HG03439 (cell line): ENCODE measurements at regions not wholly inside any gene's neighbourhood (a gene's known extent, or its start where the extent isn't known, plus 50 kb on each side); places are given as distances from the start of the nearest gene placed in this dataset.

ENCODE experiments used
- ATAC-seq: cut with Tn5 transposase; IDR thresholded peaks from one replicate; pipeline ENCODE4 v1.9.1; 2021; ENCODE audit warnings: mild to moderate bottlenecking, moderate library complexity; ENCODE audit not compliant: unreplicated experiment

DNA sequence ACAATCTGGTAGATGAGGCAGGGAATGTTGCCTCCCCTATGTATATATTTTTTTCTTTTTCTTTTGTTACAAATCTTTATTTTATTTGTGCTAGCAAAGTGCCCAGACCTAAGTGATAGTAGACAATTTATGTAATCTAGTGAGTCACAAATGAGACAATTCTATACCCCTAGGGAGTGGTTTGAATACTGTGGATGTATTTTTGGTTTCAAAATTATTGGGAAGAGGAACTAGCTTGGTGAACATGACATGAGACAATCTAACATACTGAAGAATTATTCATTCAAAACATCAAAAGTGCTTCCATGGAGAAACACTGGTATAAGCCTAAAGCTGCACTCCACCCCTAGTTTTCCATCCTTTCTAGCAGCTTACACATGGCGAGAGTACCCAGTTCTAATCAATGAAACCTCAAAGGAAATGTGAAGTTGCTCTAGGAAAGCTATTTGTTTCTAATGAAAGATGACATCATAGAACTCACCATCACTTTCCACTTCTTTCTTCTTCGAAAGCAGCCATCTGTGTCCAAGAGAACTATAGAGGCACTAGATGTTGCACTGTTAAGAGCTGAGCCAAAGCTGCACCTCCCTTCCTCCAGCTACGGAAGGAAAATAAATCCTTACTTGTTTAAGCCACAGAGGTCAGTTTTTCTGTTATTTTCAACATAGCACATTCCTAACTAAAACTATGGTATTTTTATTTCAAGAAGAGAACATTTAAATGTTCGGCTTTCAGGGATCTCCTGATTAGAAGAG, 764.6 kb downstream of the LTN1 start:
- ATAC-seq, result no peak

DNA sequence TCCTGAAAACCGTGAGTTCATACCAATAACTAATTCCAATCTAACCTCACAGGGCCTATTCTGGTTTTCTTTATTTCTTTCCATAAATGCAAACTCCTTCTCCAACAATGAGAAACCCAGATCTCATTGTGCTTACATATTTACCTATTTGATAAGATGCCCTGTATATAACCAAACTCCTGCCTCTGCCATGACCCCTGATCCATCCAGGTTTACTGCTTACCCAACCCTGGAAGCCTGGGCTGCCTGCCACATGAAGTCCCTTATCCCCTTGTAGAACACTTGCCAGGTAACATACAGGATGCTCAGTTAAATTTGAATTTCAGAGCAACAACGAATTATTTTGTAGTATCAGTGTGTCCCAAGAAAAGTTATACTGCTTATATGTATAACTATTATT, 766.1 kb downstream of the LTN1 start:
- ATAC-seq, result no peak

DNA sequence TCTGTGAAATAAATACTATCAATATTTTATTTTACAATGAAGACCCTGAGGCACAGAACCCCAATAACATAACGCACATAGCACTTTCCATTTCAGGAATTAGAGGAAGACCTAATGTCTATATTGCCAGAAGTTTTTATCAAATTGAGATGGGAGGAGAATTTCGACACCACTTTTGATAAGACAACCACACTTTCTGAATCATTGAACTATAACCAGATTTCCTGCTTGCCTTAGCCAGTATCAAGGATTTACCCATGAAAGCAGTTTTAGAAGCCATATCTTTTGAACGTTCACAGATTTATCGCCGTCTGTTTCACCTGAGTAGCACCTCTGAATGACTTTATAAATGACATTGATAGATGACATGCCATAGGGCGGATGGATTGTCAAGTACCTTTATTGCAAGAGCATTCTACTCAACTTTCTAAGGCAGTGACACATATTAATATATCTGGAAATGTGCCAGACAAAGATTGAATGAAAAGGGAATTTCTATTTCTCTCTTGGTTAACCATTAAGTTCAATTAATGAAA, 768.4 kb downstream of the LTN1 start:
- no peak for ATAC-seq

GRCh38 chr21:28221984-28222383, 770.7 kb downstream of the LTN1 start:
- no peak for ATAC-seq

DNA sequence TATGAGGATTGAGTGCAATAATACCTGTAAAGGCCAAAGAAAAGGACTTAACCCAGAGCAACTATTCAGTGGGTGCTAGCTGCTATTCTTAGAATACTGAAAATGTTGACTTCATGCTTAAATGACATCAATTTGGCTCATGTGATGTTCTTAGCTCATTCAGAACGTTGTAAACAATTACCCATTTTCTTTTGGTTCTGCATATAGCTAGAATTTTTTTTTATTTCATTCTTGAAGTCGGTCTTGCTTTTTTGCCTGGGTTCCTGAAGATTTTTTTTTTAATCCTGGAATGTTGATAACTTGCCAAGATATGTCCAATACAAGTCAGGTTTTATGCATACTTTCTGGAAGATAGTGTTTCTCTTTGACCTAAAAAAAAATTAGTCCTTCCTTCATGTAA, 772.0 kb downstream of the LTN1 start:
- no peak for ATAC-seq

- no peak for ATAC-seq
Observed at GRCh38 chr21:28216976-28217523, 775.6 kb downstream of the LTN1 start.

DNA sequence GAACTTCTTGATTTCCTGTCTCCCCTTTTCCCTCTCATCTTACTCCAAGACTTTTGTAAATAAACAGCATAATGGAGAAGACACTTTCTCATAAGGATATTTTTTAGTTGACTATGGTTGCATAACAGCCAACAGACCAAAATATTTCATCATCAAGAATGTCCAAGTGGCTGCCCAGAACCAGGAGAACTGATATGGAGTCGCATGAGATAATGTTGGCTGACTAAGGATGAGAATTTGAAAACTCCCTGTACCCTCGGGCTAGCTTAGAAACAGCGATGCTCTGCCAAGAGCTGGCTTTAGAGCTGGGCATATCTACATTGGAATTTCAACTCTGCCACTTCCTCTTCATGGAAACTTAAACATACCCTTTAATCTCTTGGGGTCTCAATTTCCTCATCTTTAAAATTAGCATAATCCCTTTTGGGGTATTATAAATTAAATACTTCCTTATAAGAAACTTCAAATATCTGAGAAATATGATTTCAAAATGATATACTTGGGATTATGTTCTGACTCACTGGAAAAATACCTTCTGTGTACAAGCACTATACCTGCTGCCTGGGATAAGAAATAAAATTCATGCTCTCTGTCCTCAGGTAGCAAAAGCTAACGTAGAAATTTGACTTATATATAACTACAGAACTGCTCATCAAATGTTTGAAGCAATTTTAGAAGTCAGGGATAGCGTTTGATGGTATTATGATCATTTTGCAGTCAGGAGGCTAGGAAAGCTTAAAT, 777.3 kb downstream of the LTN1 start:
- no peak for ATAC-seq

DNA sequence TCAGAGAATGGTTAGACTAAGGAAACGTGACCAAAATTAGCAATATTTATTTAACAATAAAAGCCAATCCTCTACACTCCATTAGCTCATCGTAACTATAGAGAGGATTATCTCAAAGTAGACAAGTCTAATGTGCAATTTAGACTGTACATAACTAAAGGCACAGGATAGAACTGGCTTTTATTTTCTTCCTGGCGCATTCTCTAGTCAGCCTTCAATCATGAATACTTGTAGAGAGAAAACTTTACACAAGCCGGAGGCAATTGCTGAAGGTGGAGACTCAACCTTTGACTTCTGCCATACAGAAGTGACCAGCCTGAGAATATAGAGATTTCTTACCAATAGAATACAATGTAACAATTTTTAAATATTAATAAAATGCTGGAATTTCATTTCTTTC, 777.9 kb downstream of the LTN1 start:
- ATAC-seq, result no peak

DNA sequence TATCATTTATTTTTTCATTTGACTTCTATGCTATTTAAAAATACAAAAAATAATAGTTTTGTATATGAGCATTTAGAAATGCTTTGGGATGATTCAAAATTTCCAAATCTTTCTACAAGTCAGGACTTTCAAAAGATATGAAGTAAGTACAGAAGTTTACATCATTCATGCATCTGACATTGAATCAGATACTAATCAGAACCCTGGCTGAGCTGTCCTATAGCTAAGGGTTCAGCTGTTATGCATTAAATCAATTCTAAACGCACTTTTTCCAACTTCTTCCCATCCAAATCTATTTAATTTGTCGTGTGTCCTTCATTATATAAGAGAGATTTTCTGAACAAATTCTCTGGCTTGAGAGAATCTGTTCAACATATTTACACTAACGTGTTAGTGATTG, 779.4 kb downstream of the LTN1 start:
- no peak for ATAC-seq

GRCh38 chr21:28212061-28212460, 780.6 kb downstream of the LTN1 start:
- no peak for ATAC-seq

- no peak for ATAC-seq
Observed at GRCh38 chr21:28207436-28208173, 785.1 kb downstream of the LTN1 start.

DNA sequence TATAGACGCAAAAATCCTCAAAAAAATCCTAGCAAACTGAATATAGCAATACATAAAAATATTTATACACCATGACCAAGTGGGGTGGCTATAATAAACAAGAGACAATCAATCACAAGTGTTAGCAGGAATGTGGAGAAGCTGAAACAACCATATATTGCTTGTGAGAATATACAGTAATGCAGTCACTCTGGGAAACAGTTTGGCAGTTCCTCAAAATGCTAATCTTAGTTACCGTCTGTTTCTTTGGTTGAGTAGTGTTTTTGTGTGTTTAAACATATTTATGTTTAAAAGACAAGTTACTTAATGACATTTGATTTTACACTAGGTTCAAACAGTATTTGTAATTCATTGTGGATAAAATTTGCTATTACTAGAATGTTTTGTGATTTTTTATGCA, 792.0 kb downstream of the LTN1 start:
- no peak for ATAC-seq

DNA sequence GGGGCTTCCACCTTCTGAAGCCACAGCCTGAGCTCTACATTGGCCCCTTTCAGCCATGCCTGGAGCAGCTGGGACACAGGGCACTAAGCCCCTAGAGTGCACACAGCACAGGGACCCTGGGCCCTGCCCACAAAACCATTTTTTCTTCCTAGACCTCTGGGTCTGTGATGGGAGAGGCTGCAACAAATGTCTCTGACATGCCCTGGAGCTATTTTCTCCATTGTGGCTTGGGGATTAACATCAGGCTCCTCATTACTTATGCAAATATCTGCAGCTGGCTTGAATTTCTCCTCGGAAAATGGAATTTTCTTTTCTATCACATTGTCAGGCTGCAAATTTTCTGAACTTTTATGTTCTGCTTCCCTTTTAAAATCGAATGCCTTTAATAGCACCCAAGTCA, 795.7 kb downstream of the LTN1 start:
- ATAC-seq, result no peak

GRCh38 chr21:28193189-28193588, 799.5 kb downstream of the LTN1 start:
- ATAC-seq, result no peak

GRCh38 chr21:28186604-28187003, 806.1 kb downstream of the LTN1 start:
- no peak for ATAC-seq

- ATAC-seq, result no peak
Observed at GRCh38 chr21:28181730-28182129, 810.9 kb downstream of the LTN1 start.

- no peak for ATAC-seq
Observed at GRCh38 chr21:28179136-28179535, 813.5 kb downstream of the LTN1 start.

DNA sequence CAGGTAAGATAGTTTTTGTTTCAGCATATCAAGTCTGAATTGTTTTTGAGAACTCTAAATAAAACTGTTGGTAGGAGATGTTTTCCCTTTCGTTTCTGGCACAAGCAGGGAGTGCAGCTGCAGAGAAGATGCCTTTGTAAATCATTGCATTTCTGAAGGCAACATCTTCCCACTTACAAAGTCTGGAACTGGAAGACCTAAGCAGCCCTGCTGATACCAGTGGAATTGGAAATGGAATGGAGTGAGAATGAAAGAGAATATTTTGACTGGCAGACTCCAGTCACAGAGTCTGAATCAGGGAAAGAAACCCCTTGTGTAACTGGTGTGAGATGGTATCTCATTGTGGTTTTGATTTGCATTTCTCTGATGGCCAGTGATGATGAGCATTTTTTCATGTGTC, 815.6 kb downstream of the LTN1 start:
- no peak for ATAC-seq

GRCh38 chr21:28174701-28175100, 818.0 kb downstream of the LTN1 start:
- no peak for ATAC-seq

- no peak for ATAC-seq
Observed at GRCh38 chr21:28174006-28174405, 818.7 kb downstream of the LTN1 start.

GRCh38 chr21:28172376-28172775, 820.3 kb downstream of the LTN1 start:
- no peak for ATAC-seq
